Adrenal gland (tissue), 5 donors: ENCODE measurements at regions not wholly inside any gene's neighbourhood (a gene's known extent, or its start where the extent isn't known, plus 50 kb on each side); places are given as distances from the start of the nearest gene placed in this dataset.
"Not testable (repeated sequence)": the region's sequence is repeated elsewhere in the genome, so short reads cannot be mapped to it uniquely, and the experiment has no call there.

ENCODE experiments used
- CTCF ChIP-seq, 6 experiments: fragments of 450-650 bp in 4 of 6; fragments of 200-600 bp in 2 of 6; sonication (generic) in 1 of 6; IDR thresholded peaks; 1 replicate in 5 of 6; 2 replicates in 1 of 6; pipeline versions ENCODE4 v1.5.1 to v1.8.0; 2016 to 2021; ENCODE audit warnings: antibody characterized with exemption in 6 of 6, mild to moderate bottlenecking in 2 of 6, moderate library complexity in 1 of 6
- POLR2A ChIP-seq, 2 donors: fragments of 450-650 bp; IDR thresholded peaks; one replicate each; pipeline ENCODE4 v1.6.1; 2017; ENCODE audit warnings: antibody characterized with exemption in 2 of 2, mild to moderate bottlenecking in 2 of 2, moderate library complexity in 1 of 2
- donor health status: DM: no; HTN: no; CAD: no.

DNA sequence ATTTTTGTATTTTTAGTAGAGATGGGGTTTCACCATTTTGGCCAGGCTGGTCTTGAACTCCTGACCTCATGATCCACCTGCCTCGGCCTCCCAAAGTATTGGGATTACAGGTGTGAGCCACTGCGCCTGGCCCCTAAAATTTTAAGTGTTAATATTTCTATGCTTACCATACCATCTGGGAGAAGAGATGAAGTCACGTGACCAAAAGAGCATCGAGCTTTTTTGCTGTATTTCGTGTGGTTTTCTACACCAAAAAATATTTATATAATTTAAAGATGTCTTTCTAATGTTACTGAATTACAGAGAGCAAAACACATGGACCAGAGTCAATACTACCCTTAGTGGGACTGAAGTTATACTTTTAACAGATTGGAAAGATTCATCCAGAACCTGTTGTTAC is 400.9 kb downstream of the SOCS6 start:
- not testable (repeated sequence) for TF ChIP-seq CTCF, POLR2A (IDR thresholded peaks at IDR 0.05)
